Mesenchymal stem cell (in vitro differentiated cells and primary cell): ENCODE measurements at regions not wholly inside any gene's neighbourhood (a gene's known extent, or its start where the extent isn't known, plus 50 kb on each side); places are given as distances from the start of the nearest gene placed in this dataset.

Experiments used
- DNase-seq: peaks from one replicate; pipeline ENCODE4 v3.0.0-alpha.2; 2013
- H2AFZ ChIP-seq: one replicate; pipeline ENCODE4 v1.6.1; 2013; ENCODE audit warnings: low read depth, mild to moderate bottlenecking, control low read depth, inconsistent platforms, low read length, moderate library complexity
- H2AK5ac ChIP-seq: 2 replicates; pipeline ENCODE4 v1.6.1; 2013; ENCODE audit warnings: low read length, moderate library complexity, mild to moderate bottlenecking, inconsistent platforms; ENCODE audit not compliant: severe bottlenecking
- H2BK120ac ChIP-seq: one replicate; pipeline ENCODE4 v1.6.1; 2013; ENCODE audit warnings: low read depth, mild to moderate bottlenecking, inconsistent platforms, low read length, moderate library complexity
- H2BK12ac ChIP-seq, 2 experiments: one replicate each; pipeline ENCODE4 v1.6.1; 2013; ENCODE audit warnings: inconsistent platforms in 2 of 2, low read length in 2 of 2, mild to moderate bottlenecking in 2 of 2, moderate library complexity in 2 of 2, control low read depth in 1 of 2
- H2BK15ac ChIP-seq: one replicate; pipeline ENCODE4 v1.6.1; 2013; ENCODE audit warnings: mild to moderate bottlenecking, low read depth, inconsistent platforms; ENCODE audit not compliant: poor library complexity, severe bottlenecking
- H2BK5ac ChIP-seq: 2 replicates; pipeline ENCODE4 v1.6.1; 2013; ENCODE audit warnings: low read depth, mild to moderate bottlenecking, low read length, control low read depth, inconsistent platforms; ENCODE audit not compliant: poor library complexity, severe bottlenecking
- H3K14ac ChIP-seq, 2 experiments: one replicate each; pipeline ENCODE4 v1.6.1; 2013; ENCODE audit warnings: inconsistent platforms in 2 of 2, low read length in 2 of 2, control low read depth in 1 of 2, mild to moderate bottlenecking in 1 of 2, moderate library complexity in 1 of 2
- H3K18ac ChIP-seq, 2 experiments: one replicate each; pipeline ENCODE4 v1.6.1; 2013; ENCODE audit warnings: inconsistent platforms in 2 of 2, low read length in 2 of 2, control low read depth in 1 of 2, low read depth in 1 of 2, mild to moderate bottlenecking in 1 of 2
- H3K23ac ChIP-seq, 2 experiments: one replicate each; pipeline ENCODE4 v1.6.1; 2013; ENCODE audit warnings: inconsistent platforms in 2 of 2, low read length in 2 of 2, mild to moderate bottlenecking in 2 of 2, moderate library complexity in 2 of 2, control low read depth in 1 of 2
- H3K27ac ChIP-seq: 2 replicates; pipeline ENCODE4 v1.5.1; 2013; ENCODE audit warnings: mild to moderate bottlenecking, moderate library complexity, low read length, control low read depth, inconsistent platforms; ENCODE audit not compliant: poor library complexity, severe bottlenecking
- H3K27me3 ChIP-seq, 2 experiments: 2 replicates each; pipeline versions ENCODE4 v1.6.1 to v1.7.0; 2013; ENCODE audit warnings: low read length in 2 of 2, mild to moderate bottlenecking in 2 of 2, moderate library complexity in 2 of 2, control low read depth in 1 of 2, inconsistent platforms in 1 of 2; ENCODE audit not compliant: control insufficient read depth in 1 of 2, insufficient read depth in 1 of 2
- H3K36me3 ChIP-seq, 2 experiments: 2 replicates each; pipeline versions ENCODE4 v1.6.1 to v1.7.0; 2013; ENCODE audit warnings: low read length in 2 of 2, control low read depth in 1 of 2, inconsistent platforms in 1 of 2, low read depth in 1 of 2, mild to moderate bottlenecking in 1 of 2; ENCODE audit not compliant: insufficient read depth in 2 of 2, control insufficient read depth in 1 of 2
- H3K4ac ChIP-seq, 2 experiments: one replicate each; pipeline ENCODE4 v1.6.1; 2013; ENCODE audit warnings: inconsistent platforms in 2 of 2, low read length in 2 of 2, mild to moderate bottlenecking in 2 of 2, moderate library complexity in 2 of 2, control low read depth in 1 of 2, low read depth in 1 of 2
- H3K4me1 ChIP-seq: 2 replicates; pipeline ENCODE4 v1.6.1; 2013; ENCODE audit warnings: low read depth, low read length, control low read depth; ENCODE audit not compliant: control insufficient read depth, insufficient read depth
- H3K4me2 ChIP-seq: 2 replicates; pipeline ENCODE4 v1.6.1; 2013; ENCODE audit warnings: low read length, mild to moderate bottlenecking, inconsistent platforms; ENCODE audit not compliant: poor library complexity, severe bottlenecking
- H3K4me3 ChIP-seq, 2 experiments: 2 replicates each; pipeline versions ENCODE4 v1.5.1 to v1.7.0; 2013; ENCODE audit warnings: low read length in 2 of 2, mild to moderate bottlenecking in 2 of 2, control low read depth in 1 of 2, low read depth in 1 of 2; ENCODE audit not compliant: insufficient read depth in 1 of 2
- H3K79me1 ChIP-seq: replicated peaks from 2 replicates; pipeline ENCODE4 v1.6.1; 2013; ENCODE audit warnings: mild to moderate bottlenecking, control low read depth, low read length, inconsistent platforms; ENCODE audit not compliant: poor library complexity, severe bottlenecking
- H3K9ac ChIP-seq: 2 replicates; pipeline ENCODE4 v1.7.0; 2013; ENCODE audit warnings: mild to moderate bottlenecking, low read length, moderate library complexity
- H3K9me3 ChIP-seq: 2 replicates; pipeline ENCODE4 v1.7.0; 2013; ENCODE audit warnings: mild to moderate bottlenecking, low read length; ENCODE audit not compliant: control insufficient read depth
- H4K8ac ChIP-seq: one replicate; pipeline ENCODE4 v1.6.1; 2013; ENCODE audit warnings: inconsistent platforms, mild to moderate bottlenecking, low read length, moderate library complexity
- H4K91ac ChIP-seq: one replicate; pipeline ENCODE4 v1.6.1; 2013; ENCODE audit warnings: mild to moderate bottlenecking, low read length, inconsistent platforms
- WGBS: methylation state at CpG from one replicate; pipeline ENCODE4 v1.1.7; 2013; ENCODE audit warnings: mixed read lengths; 5-methylcytosine and 5-hydroxymethylcytosine counted together

GRCh38 chr6:147922799-147923198 lies 414.3 kb downstream of the SAMD5 start:
- Histone ChIP-seq H2BK12ac (no peak overlapping the region), H3K18ac (no peak overlapping the region), H3K27ac (no peak overlapping the region), H3K36me3 (no peaks in the 10 kb centered on the region), H3K27me3 (no peaks in the 10 kb centered on the region), H3K4ac (no peak overlapping the region), H3K4me3 (no peak overlapping the region), H2AK5ac (no peak overlapping the region), H3K4me2 (no peak overlapping the region), H4K8ac (no peak overlapping the region), H2BK5ac (no peak overlapping the region), H3K23ac (no peak overlapping the region), H3K9me3 (peaks cover 9% of the 10 kb centered on the region), H3K4me1 (no peaks in the 10 kb centered on the region), H2BK15ac (no peak overlapping the region), H3K9ac (no peak overlapping the region), H2AFZ (no peak overlapping the region), H2BK120ac (no peak overlapping the region), H3K79me1 (no peaks in the 10 kb centered on the region), H3K14ac (no peak overlapping the region), H4K91ac (no peak overlapping the region)
- peak; percentile 18 for DNase-seq
- WGBS = 50% methylated on average over 7 of the region's 7 CpGs

GRCh38 chr6:147924598-147924997 lies 416.1 kb downstream of the SAMD5 start:
- H3K4me2 ChIP-seq = no peak overlapping the region
- H3K27me3 ChIP-seq = no peaks in the 10 kb centered on the region
- H3K79me1 ChIP-seq = no peaks in the 10 kb centered on the region
- no peak overlapping the region for H3K14ac ChIP-seq
- no peak overlapping the region for H3K4me3 ChIP-seq
- H2BK120ac ChIP-seq = no peak overlapping the region
- H4K8ac ChIP-seq = no peak overlapping the region
- peaks cover 17% of the 10 kb centered on the region for H3K9me3 ChIP-seq
- H3K27ac ChIP-seq = no peak overlapping the region
- H4K91ac ChIP-seq = no peak overlapping the region
- no peak overlapping the region for H2AFZ ChIP-seq
- H2BK12ac ChIP-seq = no peak overlapping the region
- no peak overlapping the region for H2BK5ac ChIP-seq
- H3K4me1 ChIP-seq = no peaks in the 10 kb centered on the region
- H3K4ac ChIP-seq = no peak overlapping the region
- H3K18ac ChIP-seq = no peak overlapping the region
- H3K9ac ChIP-seq = no peak overlapping the region
- H2AK5ac ChIP-seq = no peak overlapping the region
- H2BK15ac ChIP-seq = no peak overlapping the region
- no peak overlapping the region for H3K23ac ChIP-seq
- WGBS = no CpG with 5 or more reads among the region's 1 CpG
- no peaks in the 10 kb centered on the region for H3K36me3 ChIP-seq
- DNase-seq = no peak

DNA sequence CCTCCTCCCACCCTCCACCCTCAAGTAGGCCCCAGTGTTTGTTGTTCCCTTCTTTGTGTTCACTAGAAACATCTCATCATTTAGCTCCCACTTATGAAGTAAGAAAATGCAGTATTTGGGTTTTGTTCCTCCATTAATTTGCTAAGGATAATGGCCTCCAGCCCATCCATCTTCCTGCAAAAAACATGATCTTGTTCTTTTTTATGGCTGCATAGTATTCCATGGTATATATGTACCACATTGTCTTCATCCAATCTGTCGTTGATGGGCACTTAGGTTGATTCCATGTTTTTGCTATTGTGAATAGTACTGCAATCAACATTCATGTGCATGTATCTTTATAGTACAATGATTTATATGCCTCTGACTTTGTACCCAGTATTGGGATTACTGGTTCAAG lies 416.8 kb upstream of the SASH1 start:
- H3K4ac ChIP-seq = no peak overlapping the region
- no peak overlapping the region for H3K18ac ChIP-seq
- no peak overlapping the region for H3K23ac ChIP-seq
- DNase-seq = no peak
- H2BK5ac ChIP-seq = no peak overlapping the region
- no peaks in the 10 kb centered on the region for H3K27me3 ChIP-seq
- H3K9ac ChIP-seq = no peak overlapping the region
- peaks cover 25% of the 10 kb centered on the region for H3K9me3 ChIP-seq
- H2AFZ ChIP-seq = no peak overlapping the region
- H2BK15ac ChIP-seq = no peak overlapping the region
- H3K79me1 ChIP-seq = no peaks in the 10 kb centered on the region
- no peak overlapping the region for H4K91ac ChIP-seq
- no peaks in the 10 kb centered on the region for H3K4me1 ChIP-seq
- H3K14ac ChIP-seq = no peak overlapping the region
- no peak overlapping the region for H2BK12ac ChIP-seq
- no peak overlapping the region for H3K4me3 ChIP-seq
- no peak overlapping the region for H2AK5ac ChIP-seq
- H2BK120ac ChIP-seq = no peak overlapping the region
- no peak overlapping the region for H3K27ac ChIP-seq
- H3K36me3 ChIP-seq = no peaks in the 10 kb centered on the region
- no peak overlapping the region for H4K8ac ChIP-seq
- no CpG with 5 or more reads among the region's 1 CpG for WGBS
- H3K4me2 ChIP-seq = no peak overlapping the region

DNA sequence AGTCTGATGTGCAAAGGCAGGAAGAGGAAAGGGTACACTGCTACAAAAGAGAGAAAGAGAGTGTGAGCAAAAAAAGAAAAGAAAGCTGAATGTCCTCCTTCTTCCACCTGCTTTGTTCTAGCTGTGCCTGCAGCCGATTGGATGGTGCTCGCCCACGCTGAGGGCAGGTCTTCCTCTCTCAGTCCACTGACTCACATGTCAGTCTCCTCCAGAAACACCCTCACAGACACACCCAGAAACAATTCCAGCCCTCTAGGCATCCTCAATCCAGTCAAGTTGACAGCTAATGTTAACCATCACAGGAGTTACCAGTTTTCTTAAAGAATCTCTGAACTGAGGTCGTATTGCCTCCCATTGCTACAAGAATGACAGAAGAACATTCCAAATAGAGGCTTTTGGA lies 411.9 kb upstream of the SASH1 start:
- no peak overlapping the region for H2BK120ac ChIP-seq
- H3K36me3 ChIP-seq = no peaks in the 10 kb centered on the region
- no peak overlapping the region for H2BK5ac ChIP-seq
- no peak overlapping the region for H3K14ac ChIP-seq
- no peak overlapping the region for H3K23ac ChIP-seq
- no peak overlapping the region for H2BK15ac ChIP-seq
- no peak overlapping the region for H3K27ac ChIP-seq
- no peak overlapping the region for H3K4ac ChIP-seq
- no peak overlapping the region for H2AFZ ChIP-seq
- H3K4me2 ChIP-seq = no peak overlapping the region
- DNase-seq = no peak
- no peak overlapping the region for H3K9ac ChIP-seq
- no peaks in the 10 kb centered on the region for H3K4me1 ChIP-seq
- no peak overlapping the region for H4K8ac ChIP-seq
- H3K9me3 ChIP-seq = peaks cover 21% of the 10 kb centered on the region
- WGBS = 84% methylated on average over 3 of the region's 4 CpGs
- no peak overlapping the region for H2BK12ac ChIP-seq
- H3K79me1 ChIP-seq = no peaks in the 10 kb centered on the region
- no peak overlapping the region for H2AK5ac ChIP-seq
- H3K18ac ChIP-seq = no peak overlapping the region
- H3K4me3 ChIP-seq = no peak overlapping the region
- no peak overlapping the region for H4K91ac ChIP-seq
- no peaks in the 10 kb centered on the region for H3K27me3 ChIP-seq
